Neuronal stem cell (in vitro differentiated cells): ENCODE measurements at regions not wholly inside any gene's neighbourhood (a gene's known extent, or its start where the extent isn't known, plus 50 kb on each side); places are given as distances from the start of the nearest gene placed in this dataset.

Experiments used
- DNase-seq: peaks from one replicate; pipeline ENCODE4 v3.0.0-alpha.2; 2013; ENCODE audit warnings: low spot score
- H2AFZ ChIP-seq: one replicate; pipeline ENCODE4 v1.6.1; 2013; ENCODE audit warnings: mild to moderate bottlenecking, low read length, inconsistent platforms
- H2AK5ac ChIP-seq: 2 replicates; pipeline ENCODE4 v1.6.1; 2013; ENCODE audit warnings: low read depth, mild to moderate bottlenecking, inconsistent platforms, low read length, moderate library complexity, mixed read lengths
- H2BK120ac ChIP-seq: 2 replicates; pipeline ENCODE4 v1.6.1; 2013; ENCODE audit warnings: low read depth, mild to moderate bottlenecking, inconsistent platforms, low read length, moderate library complexity, mixed read lengths
- H2BK12ac ChIP-seq: one replicate; pipeline ENCODE4 v1.6.1; 2013; ENCODE audit warnings: low read length, inconsistent platforms
- H2BK15ac ChIP-seq: 2 replicates; pipeline ENCODE4 v1.6.1; 2013; ENCODE audit warnings: mild to moderate bottlenecking, low read length, inconsistent platforms, mixed read lengths
- H2BK5ac ChIP-seq: one replicate; pipeline ENCODE4 v1.6.1; 2013; ENCODE audit warnings: inconsistent platforms, mild to moderate bottlenecking, low read length, moderate library complexity
- H3K14ac ChIP-seq: one replicate; pipeline ENCODE4 v1.6.1; 2013; ENCODE audit warnings: low read length, inconsistent platforms
- H3K18ac ChIP-seq: 2 replicates; pipeline ENCODE4 v1.6.1; 2013; ENCODE audit warnings: low read length, inconsistent platforms
- H3K23ac ChIP-seq: 2 replicates; pipeline ENCODE4 v1.6.1; 2013; ENCODE audit warnings: low read depth, mild to moderate bottlenecking, mixed read lengths, low read length, inconsistent platforms; ENCODE audit not compliant: poor library complexity
- H3K27ac ChIP-seq: replicated peaks from 3 replicates; pipeline ENCODE4 v1.5.1; 2013; ENCODE audit warnings: low read length, inconsistent platforms
- H3K27me3 ChIP-seq, 3 experiments: 2 replicates each; pipeline ENCODE4 v1.6.1; 2013; ENCODE audit warnings: low read length in 3 of 3, mild to moderate bottlenecking in 2 of 3, inconsistent platforms in 1 of 3, low read depth in 1 of 3, mixed read lengths in 1 of 3, moderate library complexity in 1 of 3; ENCODE audit not compliant: control insufficient read depth in 3 of 3, insufficient read depth in 3 of 3
- H3K36me3 ChIP-seq, 2 donors: replicated peaks in 1 of 2; 2 replicates each; pipeline ENCODE4 v1.6.1; 2013; ENCODE audit warnings: low read length in 2 of 2; ENCODE audit not compliant: control insufficient read depth in 2 of 2, insufficient read depth in 2 of 2
- H3K4ac ChIP-seq: 2 replicates; pipeline ENCODE4 v1.6.1; 2013; ENCODE audit warnings: inconsistent platforms, mild to moderate bottlenecking, low read length, moderate library complexity
- H3K4me1 ChIP-seq, 2 donors: 1 replicate in 1 of 2; 2 replicates in 1 of 2; pipeline ENCODE4 v1.6.1; 2013; ENCODE audit warnings: low read length in 2 of 2, low read depth in 1 of 2; ENCODE audit not compliant: control insufficient read depth in 2 of 2, insufficient read depth in 1 of 2
- H3K4me2 ChIP-seq: one replicate; pipeline ENCODE4 v1.6.1; 2013; ENCODE audit warnings: mild to moderate bottlenecking, low read length, inconsistent platforms; ENCODE audit not compliant: insufficient read depth, poor library complexity, severe bottlenecking
- H3K4me3 ChIP-seq, 2 donors: 2 replicates each; pipeline ENCODE4 v1.5.1; 2013; ENCODE audit warnings: low read length in 2 of 2, mild to moderate bottlenecking in 2 of 2, inconsistent platforms in 1 of 2, moderate library complexity in 1 of 2
- H3K79me1 ChIP-seq: one replicate; pipeline ENCODE4 v1.6.1; 2013; ENCODE audit warnings: low read depth, mild to moderate bottlenecking, inconsistent platforms, low read length, moderate library complexity
- H3K9ac ChIP-seq: one replicate; pipeline ENCODE4 v1.6.1; 2013; ENCODE audit warnings: mild to moderate bottlenecking, low read depth, low read length, inconsistent platforms; ENCODE audit not compliant: poor library complexity
- H3K9me3 ChIP-seq, 2 donors: replicated peaks in 1 of 2; 2 replicates each; pipeline versions ENCODE3 to v1.6.1; 2013; ENCODE audit warnings: low read length in 2 of 2, mild to moderate bottlenecking in 2 of 2, inconsistent platforms in 1 of 2, low read depth in 1 of 2, mixed read lengths in 1 of 2, moderate library complexity in 1 of 2; ENCODE audit not compliant: control insufficient read depth in 2 of 2, insufficient read depth in 1 of 2
- H4K8ac ChIP-seq: one replicate; pipeline ENCODE4 v1.6.1; 2013; ENCODE audit warnings: low read depth, mild to moderate bottlenecking, inconsistent platforms, low read length, moderate library complexity
- H4K91ac ChIP-seq: one replicate; pipeline ENCODE4 v1.6.1; 2013; ENCODE audit warnings: low read length, low read depth, mild to moderate bottlenecking, inconsistent platforms; ENCODE audit not compliant: poor library complexity
- WGBS, 2 donors: extraction: QIAGEN DNeasy Blood & Tissue Kit; methylation state at CpG; one replicate each; pipeline ENCODE4 v1.1.7; 2013; ENCODE audit warnings: missing lambda C conversion rate in 2 of 2, mixed read lengths in 1 of 2; ENCODE audit not compliant: insufficient read length in 2 of 2, insufficient replicate concordance in 1 of 2; ENCODE audit errors: extremely low coverage in 2 of 2; 5-methylcytosine and 5-hydroxymethylcytosine counted together

DNA sequence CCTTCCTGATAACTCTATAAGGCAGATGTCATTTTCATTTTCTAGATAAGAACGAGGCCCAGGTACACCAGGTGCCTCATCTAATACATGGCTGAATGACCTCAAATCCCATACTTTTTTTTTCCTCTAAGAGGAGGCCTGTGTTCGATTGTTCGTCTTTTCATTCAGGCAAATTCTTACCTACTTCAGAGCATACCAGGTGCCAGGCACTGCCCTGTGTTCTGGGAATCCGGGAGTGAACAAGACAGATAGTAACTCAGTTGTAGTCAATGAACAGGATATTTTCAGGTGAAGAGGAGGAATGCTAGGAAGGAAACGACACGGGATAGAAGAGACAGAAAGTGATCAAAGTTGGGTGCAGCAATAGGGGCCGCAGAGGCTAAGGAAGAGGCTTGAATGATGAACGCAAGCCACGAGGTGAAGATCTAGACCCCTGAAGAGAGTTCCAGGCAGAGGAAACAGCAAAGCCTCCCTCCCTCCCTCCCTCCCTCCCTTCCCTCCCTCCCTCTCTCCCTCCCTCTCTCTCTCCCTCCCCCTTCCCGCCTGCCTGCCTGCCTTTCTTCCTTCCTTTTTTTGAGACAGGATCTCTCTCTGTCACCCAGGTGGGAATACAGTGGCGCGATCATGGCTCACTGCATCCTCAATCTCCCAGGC is 150.1 kb upstream of the ZNF217 start:
- Histone ChIP-seq H3K4me2 (no peak overlapping the region), H2BK5ac (no peak overlapping the region), H3K9me3 (no peaks in the 10 kb centered on the region), H3K27ac (no peak overlapping the region), H3K27me3 (no peaks in the 10 kb centered on the region), H4K8ac (no peak overlapping the region), H2AK5ac (no peak overlapping the region), H2AFZ (no peak overlapping the region), H4K91ac (no peak overlapping the region), H3K4ac (no peak overlapping the region), H3K4me1 (peaks cover 12 to 22% of the 10 kb centered on the region in 2 donors), H3K18ac (no peak overlapping the region), H3K9ac (no peak overlapping the region), H2BK120ac (no peak overlapping the region), H3K36me3 (no peaks in the 10 kb centered on the region), H3K79me1 (no peaks in the 10 kb centered on the region), H3K14ac (no peak overlapping the region), H2BK15ac (no peak overlapping the region), H3K4me3 (no peak overlapping the region), H2BK12ac (no peak overlapping the region), H3K23ac (no peak overlapping the region)
- DNase-seq: no peak
- WGBS, 2 donors: no CpG with 5 or more reads among the region's 12 CpGs

DNA sequence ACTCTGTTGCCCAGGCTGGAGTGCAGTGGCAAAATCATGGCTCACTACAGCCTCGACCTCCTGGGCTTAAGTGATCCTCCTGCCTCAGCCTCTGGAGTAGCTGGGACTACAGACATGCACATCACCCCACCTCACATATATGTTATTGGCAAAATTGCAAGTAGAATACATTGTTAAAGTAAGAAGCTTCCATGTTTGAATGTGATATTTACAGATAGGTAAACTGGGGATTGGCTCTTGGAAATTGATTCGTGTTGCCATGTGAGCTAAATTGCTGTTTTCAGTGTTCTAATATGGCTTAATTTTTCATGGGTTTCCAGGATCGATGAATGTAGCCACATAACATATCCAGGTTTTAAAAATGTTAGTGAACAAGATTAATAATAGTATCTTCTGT is 149.0 kb upstream of the ZNF217 start:
- H2AFZ ChIP-seq: no peak overlapping the region

GRCh38 chr20:53741726-53742028 is 148.0 kb upstream of the ZNF217 start:
- no CpG with 5 or more reads among the region's 3 CpGs for WGBS, 2 donors
- H3K18ac ChIP-seq: no peak overlapping the region
- H3K4ac ChIP-seq: no peak overlapping the region
- H4K91ac ChIP-seq: no peak overlapping the region
- H3K27ac ChIP-seq: no peak overlapping the region
- no peak overlapping the region for H3K14ac ChIP-seq
- H3K9ac ChIP-seq: no peak overlapping the region
- peaks cover 26 to 40% of the 10 kb centered on the region in 2 donors for H3K4me1 ChIP-seq
- H2AFZ ChIP-seq: no peak overlapping the region
- H2BK12ac ChIP-seq: no peak overlapping the region
- H3K36me3 ChIP-seq: no peaks in the 10 kb centered on the region
- H3K4me3 ChIP-seq: no peak overlapping the region
- no peak overlapping the region for H2BK15ac ChIP-seq
- no peaks in the 10 kb centered on the region for H3K9me3 ChIP-seq
- H3K79me1 ChIP-seq: no peaks in the 10 kb centered on the region
- no peak overlapping the region for H2AK5ac ChIP-seq
- no peak overlapping the region for H2BK120ac ChIP-seq
- DNase-seq: no peak
- no peak overlapping the region for H4K8ac ChIP-seq
- H2BK5ac ChIP-seq: no peak overlapping the region
- no peak overlapping the region for H3K23ac ChIP-seq
- no peaks in the 10 kb centered on the region for H3K27me3 ChIP-seq
- no peak overlapping the region for H3K4me2 ChIP-seq

More for the DNA sequence above, 149.0 kb upstream of the ZNF217 start:
- Histone ChIP-seq H3K9me3 (no peaks in the 10 kb centered on the region), H3K27me3 (no peaks in the 10 kb centered on the region), H3K9ac (no peak overlapping the region), H2BK5ac (no peak overlapping the region), H3K18ac (no peak overlapping the region), H3K14ac (no peak overlapping the region), H3K23ac (no peak overlapping the region), H2BK15ac (no peak overlapping the region), H2BK12ac (no peak overlapping the region), H3K27ac (no peak overlapping the region), H3K36me3 (no peaks in the 10 kb centered on the region), H3K4me1 (peaks cover 20 to 30% of the 10 kb centered on the region in 2 donors), H4K8ac (no peak overlapping the region), H2AK5ac (no peak overlapping the region), H3K79me1 (no peaks in the 10 kb centered on the region), H3K4me3 (no peak overlapping the region), H3K4me2 (no peak overlapping the region), H3K4ac (no peak overlapping the region), H4K91ac (no peak overlapping the region), H2BK120ac (no peak overlapping the region)
- DNase-seq: no peak
- no CpG with 5 or more reads among the region's 3 CpGs for WGBS, 2 donors

GRCh38 chr20:53739799-53740785 is 146.5 kb upstream of the ZNF217 start:
- H3K18ac ChIP-seq: no peak overlapping the region
- H2AK5ac ChIP-seq: no peak overlapping the region
- no peak overlapping the region for H3K4ac ChIP-seq
- H3K27ac ChIP-seq: no peak overlapping the region
- peak overlapping the region; percentile 78 for H2AFZ ChIP-seq
- no peak overlapping the region for H2BK12ac ChIP-seq
- H2BK5ac ChIP-seq: no peak overlapping the region
- no peaks in the 10 kb centered on the region for H3K79me1 ChIP-seq
- no peaks in the 10 kb centered on the region for H3K27me3 ChIP-seq
- H4K8ac ChIP-seq: no peak overlapping the region
- no peaks in the 10 kb centered on the region for H3K36me3 ChIP-seq
- H4K91ac ChIP-seq: no peak overlapping the region
- no peak overlapping the region for H3K4me2 ChIP-seq
- no peak overlapping the region for H3K14ac ChIP-seq
- H2BK15ac ChIP-seq: no peak overlapping the region
- H3K9me3 ChIP-seq: no peaks in the 10 kb centered on the region
- H2BK120ac ChIP-seq: no peak overlapping the region
- DNase-seq: no peak
- peak overlapping the region in 1 of 2 donors; percentile 45 for H3K4me3 ChIP-seq
- peaks cover 26 to 52% of the 10 kb centered on the region in 2 donors for H3K4me1 ChIP-seq
- no peak overlapping the region for H3K23ac ChIP-seq
- no CpG with 5 or more reads among the region's 16 CpGs for WGBS, 2 donors
- H3K9ac ChIP-seq: no peak overlapping the region
